ENCODE measurements at regions not wholly inside any gene's neighbourhood (a gene's known extent, or its start where the extent isn't known, plus 50 kb on each side); places are given as distances from the start of the nearest gene placed in this dataset.
"Not testable (repeated sequence)": the region's sequence is repeated elsewhere in the genome, so short reads cannot be mapped to it uniquely, and the experiment has no call there.

DNA sequence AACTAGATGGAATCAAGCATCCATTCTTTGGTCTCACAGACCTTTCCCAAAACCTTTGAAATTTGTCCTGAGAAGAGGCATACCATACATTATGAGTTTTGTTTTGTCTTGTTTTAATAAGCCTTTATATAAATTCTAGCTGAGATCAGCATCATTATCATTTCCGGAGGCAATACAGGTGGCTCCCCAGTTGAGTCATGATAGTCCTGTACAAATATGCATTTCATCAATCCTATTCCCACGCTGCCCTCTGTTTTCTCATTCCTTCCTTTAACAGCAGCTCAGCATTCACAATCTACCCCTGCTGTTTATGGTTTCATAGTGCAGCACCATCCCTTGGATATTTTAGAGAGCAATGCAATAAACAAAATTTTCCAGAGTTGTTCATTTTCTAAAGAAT is 216.7 kb downstream of the TXNL1 start:
- no peak overlapping the region for H3K9ac ChIP-seq (ENCODE audit: low read depth in 1 of 2, low read length in 2 of 2)
- no peak overlapping the region for H3K4me3 ChIP-seq (ENCODE audit: low read length in 2 of 2)
- H3K27ac ChIP-seq (ENCODE audit: low read depth in 2 of 2, low read length in 2 of 2): no peak overlapping the region
- H3K4me1 ChIP-seq (ENCODE audit: control insufficient read depth in 2 of 2, insufficient read depth in 2 of 2, low read length in 2 of 2): no peaks in the 10 kb centered on the region
- no peaks in the 10 kb centered on the region for H3K36me3 ChIP-seq (ENCODE audit: control insufficient read depth in 2 of 2, insufficient read depth in 2 of 2, low read length in 2 of 2)
- H3K27me3 ChIP-seq (ENCODE audit: control insufficient read depth in 2 of 2, insufficient read depth in 2 of 2, low read length in 2 of 2): no peaks in the 10 kb centered on the region
- no peaks in the 10 kb centered on the region for H3K9me3 ChIP-seq (ENCODE audit: control insufficient read depth in 2 of 2, low read length in 2 of 2)

DNA sequence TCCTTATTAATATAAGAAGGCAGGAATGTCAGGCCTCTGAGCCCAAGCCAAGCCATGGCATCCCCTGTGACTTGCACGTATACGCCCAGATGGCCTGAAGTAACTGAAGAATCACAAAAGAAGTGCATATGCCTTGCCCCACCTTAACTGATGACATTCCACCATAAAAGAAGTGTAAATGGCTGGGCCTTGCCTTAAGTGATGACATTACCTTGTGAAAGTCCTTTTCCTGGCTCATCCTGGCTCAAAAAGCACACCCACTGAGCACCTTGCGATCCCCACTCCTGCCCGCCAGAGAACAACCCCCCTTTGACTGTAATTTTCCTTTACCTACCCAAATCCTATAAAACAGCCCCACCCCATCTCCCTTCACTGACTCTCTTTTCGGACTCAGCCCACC is 217.5 kb downstream of the TXNL1 start:
- H3K9me3 ChIP-seq (ENCODE audit: control insufficient read depth in 2 of 2, low read length in 2 of 2); H3K9ac ChIP-seq (ENCODE audit: low read depth in 1 of 2, low read length in 2 of 2); H3K36me3 ChIP-seq (ENCODE audit: control insufficient read depth in 2 of 2, insufficient read depth in 2 of 2, low read length in 2 of 2); H3K4me1 ChIP-seq (ENCODE audit: control insufficient read depth in 2 of 2, insufficient read depth in 2 of 2, low read length in 2 of 2); H3K27ac ChIP-seq (ENCODE audit: low read depth in 2 of 2, low read length in 2 of 2); H3K4me3 ChIP-seq (ENCODE audit: low read length in 2 of 2); H3K27me3 ChIP-seq (ENCODE audit: control insufficient read depth in 2 of 2, insufficient read depth in 2 of 2, low read length in 2 of 2): not testable (repeated sequence)

DNA sequence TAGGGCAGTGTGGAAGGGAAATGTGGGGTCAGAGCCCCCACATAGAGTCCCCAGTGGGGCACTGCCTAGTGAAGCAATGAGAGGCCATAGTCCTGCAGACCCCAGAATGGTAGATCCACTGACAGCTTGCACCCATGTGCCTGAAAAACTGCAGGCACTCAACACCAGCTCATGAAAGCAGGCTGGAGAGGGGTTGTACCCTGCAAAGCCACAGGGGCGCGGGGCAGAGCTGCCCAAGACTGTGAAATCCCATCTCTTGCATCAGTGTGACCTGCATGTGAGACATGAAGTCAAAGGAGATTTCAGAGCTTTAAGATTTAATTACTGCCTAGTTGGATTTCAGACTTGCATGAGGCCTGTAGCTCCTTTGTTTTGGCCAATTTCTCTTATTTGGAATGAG is 224.0 kb downstream of the TXNL1 start:
- Histone ChIP-seq H3K9ac (ENCODE audit: low read depth in 1 of 2, low read length in 2 of 2) (no peak overlapping the region), H3K4me1 (ENCODE audit: control insufficient read depth in 2 of 2, insufficient read depth in 2 of 2, low read length in 2 of 2) (no peaks in the 10 kb centered on the region), H3K27me3 (ENCODE audit: control insufficient read depth in 2 of 2, insufficient read depth in 2 of 2, low read length in 2 of 2) (no peaks in the 10 kb centered on the region), H3K27ac (ENCODE audit: low read depth in 2 of 2, low read length in 2 of 2) (no peak overlapping the region), H3K4me3 (ENCODE audit: low read length in 2 of 2) (no peak overlapping the region), H3K9me3 (ENCODE audit: control insufficient read depth in 2 of 2, low read length in 2 of 2) (no peaks in the 10 kb centered on the region), H3K36me3 (ENCODE audit: control insufficient read depth in 2 of 2, insufficient read depth in 2 of 2, low read length in 2 of 2) (no peaks in the 10 kb centered on the region)

DNA sequence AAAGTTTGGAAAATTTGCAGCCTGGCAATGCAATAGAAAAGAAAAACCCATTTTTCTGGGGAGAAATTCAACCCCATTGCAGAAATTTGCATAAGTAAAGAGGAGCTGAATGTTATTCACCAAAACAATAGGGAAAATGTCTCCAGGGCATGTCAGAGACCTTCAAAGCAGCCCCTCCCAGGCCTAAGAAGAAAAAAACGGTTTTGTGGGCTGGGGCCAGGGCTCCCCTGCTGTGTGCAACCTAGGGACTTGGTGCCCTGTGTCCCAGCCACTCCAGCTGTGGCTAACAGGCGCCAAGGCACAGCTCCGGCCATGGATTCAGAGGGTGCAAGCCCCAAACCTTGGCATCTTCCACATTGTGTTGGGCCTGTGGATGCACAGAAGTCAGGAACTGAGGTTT is 224.5 kb downstream of the TXNL1 start:
- Histone ChIP-seq H3K9ac (ENCODE audit: low read depth in 1 of 2, low read length in 2 of 2) (no peak overlapping the region), H3K4me1 (ENCODE audit: control insufficient read depth in 2 of 2, insufficient read depth in 2 of 2, low read length in 2 of 2) (no peaks in the 10 kb centered on the region), H3K27me3 (ENCODE audit: control insufficient read depth in 2 of 2, insufficient read depth in 2 of 2, low read length in 2 of 2) (no peaks in the 10 kb centered on the region), H3K27ac (ENCODE audit: low read depth in 2 of 2, low read length in 2 of 2) (no peak overlapping the region), H3K9me3 (ENCODE audit: control insufficient read depth in 2 of 2, low read length in 2 of 2) (no peaks in the 10 kb centered on the region), H3K36me3 (ENCODE audit: control insufficient read depth in 2 of 2, insufficient read depth in 2 of 2, low read length in 2 of 2) (no peaks in the 10 kb centered on the region), H3K4me3 (ENCODE audit: low read length in 2 of 2) (no peak overlapping the region)

DNA sequence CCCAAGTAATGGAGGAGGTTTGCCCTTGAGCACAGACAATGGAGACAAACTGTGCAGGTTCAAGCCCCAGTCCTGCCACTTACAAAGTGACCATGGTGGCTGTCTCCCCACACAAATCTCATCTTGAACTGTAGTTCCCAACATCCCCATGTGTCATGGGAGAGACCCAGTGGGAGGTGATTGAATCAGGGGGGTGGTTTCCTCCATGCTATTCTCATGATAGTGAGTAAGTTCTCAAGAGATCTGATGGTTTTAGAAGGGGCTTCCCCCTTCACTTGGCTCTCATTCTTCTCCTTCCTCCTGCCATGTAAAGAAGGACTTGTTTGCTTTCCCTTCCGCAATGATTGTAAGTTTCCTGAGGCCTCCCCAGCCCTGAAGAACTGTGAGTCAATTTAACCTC is 225.4 kb downstream of the TXNL1 start:
- no peak overlapping the region for H3K4me3 ChIP-seq (ENCODE audit: low read length in 2 of 2)
- no peaks in the 10 kb centered on the region for H3K4me1 ChIP-seq (ENCODE audit: control insufficient read depth in 2 of 2, insufficient read depth in 2 of 2, low read length in 2 of 2)
- no peak overlapping the region for H3K9ac ChIP-seq (ENCODE audit: low read depth in 1 of 2, low read length in 2 of 2)
- no peaks in the 10 kb centered on the region for H3K27me3 ChIP-seq (ENCODE audit: control insufficient read depth in 2 of 2, insufficient read depth in 2 of 2, low read length in 2 of 2)
- no peak overlapping the region for H3K27ac ChIP-seq (ENCODE audit: low read depth in 2 of 2, low read length in 2 of 2)
- H3K9me3 ChIP-seq (ENCODE audit: control insufficient read depth in 2 of 2, low read length in 2 of 2): no peaks in the 10 kb centered on the region
- H3K36me3 ChIP-seq (ENCODE audit: control insufficient read depth in 2 of 2, insufficient read depth in 2 of 2, low read length in 2 of 2): no peaks in the 10 kb centered on the region

DNA sequence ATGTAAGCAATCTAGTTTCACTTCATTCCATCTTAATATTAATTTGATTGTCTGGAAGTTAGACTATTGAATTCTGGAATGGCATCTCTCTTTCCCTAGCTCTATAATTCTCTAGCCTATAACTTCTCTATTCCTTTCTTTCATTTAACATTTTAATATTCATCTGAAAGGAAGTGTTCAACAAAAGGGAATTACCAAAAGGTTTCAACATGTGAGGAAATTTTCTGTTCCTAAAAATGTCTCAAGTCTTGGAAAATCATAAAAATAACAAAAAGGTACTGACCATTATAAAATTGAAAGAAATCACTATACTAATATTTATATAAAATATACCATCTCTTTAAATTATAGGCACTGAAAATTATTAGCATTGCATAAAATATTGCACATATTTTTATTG is 228.7 kb downstream of the TXNL1 start:
- H3K4me1 ChIP-seq (ENCODE audit: control insufficient read depth in 2 of 2, insufficient read depth in 2 of 2, low read length in 2 of 2): no peaks in the 10 kb centered on the region
- H3K9me3 ChIP-seq (ENCODE audit: control insufficient read depth in 2 of 2, low read length in 2 of 2): no peaks in the 10 kb centered on the region
- H3K36me3 ChIP-seq (ENCODE audit: control insufficient read depth in 2 of 2, insufficient read depth in 2 of 2, low read length in 2 of 2): no peaks in the 10 kb centered on the region
- H3K9ac ChIP-seq (ENCODE audit: low read depth in 1 of 2, low read length in 2 of 2): no peak overlapping the region
- H3K27me3 ChIP-seq (ENCODE audit: control insufficient read depth in 2 of 2, insufficient read depth in 2 of 2, low read length in 2 of 2): no peaks in the 10 kb centered on the region
- H3K27ac ChIP-seq (ENCODE audit: low read depth in 2 of 2, low read length in 2 of 2): no peak overlapping the region
- H3K4me3 ChIP-seq (ENCODE audit: low read length in 2 of 2): no peak overlapping the region

DNA sequence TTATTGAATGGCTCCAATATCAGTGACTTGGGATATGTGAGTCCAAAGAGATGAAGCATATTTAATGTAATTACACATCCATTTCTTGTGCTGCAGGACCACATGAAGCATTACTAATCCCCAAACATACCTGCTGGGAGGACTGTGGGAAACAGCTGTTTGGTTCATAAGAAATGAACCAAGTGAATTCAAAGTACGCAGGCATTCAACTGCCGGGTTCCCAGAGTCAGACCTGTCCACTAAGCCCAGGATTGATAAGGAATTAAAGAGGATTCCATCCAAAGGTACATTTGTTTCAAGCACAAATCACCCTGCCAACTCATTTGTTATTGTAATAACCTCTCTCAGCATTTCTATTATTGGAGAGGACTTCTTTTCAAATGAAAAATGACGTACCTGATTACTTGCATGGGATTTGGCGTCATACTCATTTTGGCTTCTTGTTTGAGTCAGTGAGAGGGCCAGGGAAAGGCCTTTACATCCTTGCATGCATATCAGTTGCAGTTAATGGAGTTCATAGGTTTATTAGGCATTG is 230.7 kb downstream of the TXNL1 start:
- H3K4me3 ChIP-seq (ENCODE audit: low read length in 2 of 2): no peak overlapping the region
- H3K9me3 ChIP-seq (ENCODE audit: control insufficient read depth in 2 of 2, low read length in 2 of 2): no peaks in the 10 kb centered on the region
- H3K27me3 ChIP-seq (ENCODE audit: control insufficient read depth in 2 of 2, insufficient read depth in 2 of 2, low read length in 2 of 2): no peaks in the 10 kb centered on the region
- no peak overlapping the region for H3K27ac ChIP-seq (ENCODE audit: low read depth in 2 of 2, low read length in 2 of 2)
- no peaks in the 10 kb centered on the region for H3K4me1 ChIP-seq (ENCODE audit: control insufficient read depth in 2 of 2, insufficient read depth in 2 of 2, low read length in 2 of 2)
- no peak overlapping the region for H3K9ac ChIP-seq (ENCODE audit: low read depth in 1 of 2, low read length in 2 of 2)
- no peaks in the 10 kb centered on the region for H3K36me3 ChIP-seq (ENCODE audit: control insufficient read depth in 2 of 2, insufficient read depth in 2 of 2, low read length in 2 of 2)

DNA sequence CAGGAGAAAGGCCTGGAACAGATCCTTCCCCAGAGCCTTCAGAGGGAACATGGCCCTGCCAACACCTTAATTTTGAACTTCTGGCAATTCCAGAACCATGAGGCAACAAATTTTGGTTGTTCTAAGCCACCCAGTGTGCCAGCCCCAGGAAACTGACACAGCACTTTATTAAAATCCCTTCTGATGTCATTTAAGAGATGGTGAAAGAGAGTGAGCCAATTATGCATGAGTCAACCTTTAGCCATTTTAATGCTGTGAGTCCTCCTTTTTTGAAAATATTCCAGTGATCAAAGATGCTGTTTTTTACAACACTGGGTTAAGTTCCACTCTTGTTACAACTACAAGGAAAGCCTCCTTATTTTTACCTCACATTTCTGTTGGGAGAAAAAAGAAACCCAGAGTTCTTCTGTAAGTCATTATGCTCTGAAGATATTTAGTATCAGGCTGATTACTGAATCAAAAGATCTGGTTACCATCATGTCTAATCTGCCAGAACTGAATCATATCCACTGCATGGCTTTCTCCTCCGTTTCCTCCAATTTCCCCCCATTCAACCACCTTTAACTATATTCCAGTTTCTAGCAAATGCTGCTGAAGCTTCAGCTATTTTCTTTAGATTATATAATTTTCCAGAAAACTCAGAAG is 235.4 kb downstream of the TXNL1 start:
- H3K27ac ChIP-seq (ENCODE audit: low read depth in 2 of 2, low read length in 2 of 2): no peak overlapping the region
- no peak overlapping the region for H3K4me3 ChIP-seq (ENCODE audit: low read length in 2 of 2)

DNA sequence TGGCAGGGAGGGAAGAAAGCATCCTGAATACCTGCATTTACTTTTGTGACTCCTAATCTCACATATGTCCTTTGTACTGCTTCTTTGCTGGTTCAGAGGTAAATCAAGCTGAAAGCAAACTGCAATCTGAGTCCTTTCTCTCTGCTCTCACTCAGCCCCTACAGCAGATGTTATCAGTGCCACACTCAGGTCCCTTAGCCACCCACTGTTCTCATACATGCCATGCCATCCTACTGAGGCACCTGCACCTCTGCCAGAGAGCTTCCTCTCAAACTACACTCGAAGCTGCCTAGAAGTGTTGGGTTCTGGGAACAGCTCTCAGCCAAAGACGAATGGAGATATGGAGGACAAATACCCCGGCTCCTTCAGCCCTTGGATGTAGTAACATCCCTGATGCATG is 244.5 kb downstream of the TXNL1 start:
- H3K4me1 ChIP-seq (ENCODE audit: control insufficient read depth in 2 of 2, insufficient read depth in 2 of 2, low read length in 2 of 2): no peaks in the 10 kb centered on the region
- no peaks in the 10 kb centered on the region for H3K36me3 ChIP-seq (ENCODE audit: control insufficient read depth in 2 of 2, insufficient read depth in 2 of 2, low read length in 2 of 2)
- no peak overlapping the region for H3K4me3 ChIP-seq (ENCODE audit: low read length in 2 of 2)
- no peak overlapping the region for H3K9ac ChIP-seq (ENCODE audit: low read depth in 1 of 2, low read length in 2 of 2)
- no peaks in the 10 kb centered on the region for H3K27me3 ChIP-seq (ENCODE audit: control insufficient read depth in 2 of 2, insufficient read depth in 2 of 2, low read length in 2 of 2)
- H3K9me3 ChIP-seq (ENCODE audit: control insufficient read depth in 2 of 2, low read length in 2 of 2): no peaks in the 10 kb centered on the region
- H3K27ac ChIP-seq (ENCODE audit: low read depth in 2 of 2, low read length in 2 of 2): no peak overlapping the region

More for the DNA sequence above, 235.4 kb downstream of the TXNL1 start:
- H3K9ac ChIP-seq (ENCODE audit: low read depth in 1 of 2, low read length in 2 of 2): no peak overlapping the region
- H3K4me1 ChIP-seq (ENCODE audit: control insufficient read depth in 2 of 2, insufficient read depth in 2 of 2, low read length in 2 of 2): no peaks in the 10 kb centered on the region
- no peaks in the 10 kb centered on the region for H3K9me3 ChIP-seq (ENCODE audit: control insufficient read depth in 2 of 2, low read length in 2 of 2)
- no peaks in the 10 kb centered on the region for H3K36me3 ChIP-seq (ENCODE audit: control insufficient read depth in 2 of 2, insufficient read depth in 2 of 2, low read length in 2 of 2)
- no peaks in the 10 kb centered on the region for H3K27me3 ChIP-seq (ENCODE audit: control insufficient read depth in 2 of 2, insufficient read depth in 2 of 2, low read length in 2 of 2)

DNA sequence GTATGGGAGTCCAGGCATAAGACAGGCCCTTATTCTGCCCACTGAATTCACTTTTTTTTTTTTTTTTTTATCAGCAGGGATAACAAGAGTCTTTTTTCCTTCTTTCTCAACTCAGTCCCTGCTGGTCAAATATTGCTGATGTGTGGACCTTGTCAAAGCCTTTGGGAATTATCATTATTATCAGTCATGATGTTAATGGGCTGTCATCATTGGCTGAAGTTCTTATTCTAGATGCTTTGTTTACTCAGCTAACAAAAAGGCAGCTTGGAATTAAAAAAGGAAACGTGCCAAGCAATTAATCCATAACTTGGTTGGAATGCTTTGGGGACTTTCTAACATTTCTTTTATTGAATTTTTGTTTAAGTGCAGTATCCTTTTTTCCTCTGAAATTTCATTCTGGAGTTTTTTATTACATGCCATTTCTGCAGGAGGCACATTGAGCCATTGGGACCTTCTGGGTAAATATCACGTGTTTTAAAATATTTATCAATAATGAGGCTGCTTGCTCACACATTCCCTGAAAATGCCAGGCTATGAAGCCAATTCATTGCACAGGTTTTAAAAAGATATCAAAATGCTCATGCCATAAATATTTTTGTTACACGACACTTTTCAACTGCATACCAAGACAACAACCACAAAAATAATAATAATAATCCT is 246.3 kb downstream of the TXNL1 start:
- Histone ChIP-seq H3K36me3 (ENCODE audit: control insufficient read depth in 2 of 2, insufficient read depth in 2 of 2, low read length in 2 of 2) (no peaks in the 10 kb centered on the region), H3K4me1 (ENCODE audit: control insufficient read depth in 2 of 2, insufficient read depth in 2 of 2, low read length in 2 of 2) (no peaks in the 10 kb centered on the region), H3K9me3 (ENCODE audit: control insufficient read depth in 2 of 2, low read length in 2 of 2) (no peaks in the 10 kb centered on the region), H3K27me3 (ENCODE audit: control insufficient read depth in 2 of 2, insufficient read depth in 2 of 2, low read length in 2 of 2) (no peaks in the 10 kb centered on the region), H3K9ac (ENCODE audit: low read depth in 1 of 2, low read length in 2 of 2) (no peak overlapping the region), H3K4me3 (ENCODE audit: low read length in 2 of 2) (no peak overlapping the region), H3K27ac (ENCODE audit: low read depth in 2 of 2, low read length in 2 of 2) (no peak overlapping the region)
